ENCODE measurements at regions not wholly inside any gene's neighbourhood (a gene's known extent, or its start where the extent isn't known, plus 50 kb on each side); places are given as distances from the start of the nearest gene placed in this dataset.

GRCh38 chr4:33073811-33074210, 2353.6 kb downstream of the PCDH7 start:
- no peak for TF ChIP-seq EP300 (IDR thresholded peaks at IDR 0.05)
- no peak for TF ChIP-seq CTCF (IDR thresholded peaks at IDR 0.05)
